HG03342 (cell line): ENCODE measurements at regions not wholly inside any gene's neighbourhood (a gene's known extent, or its start where the extent isn't known, plus 50 kb on each side); places are given as distances from the start of the nearest gene placed in this dataset.
"Not testable (repeated sequence)": the region's sequence is repeated elsewhere in the genome, so short reads cannot be mapped to it uniquely, and the experiment has no call there.

Source experiments
- ATAC-seq: cut with Tn5 transposase; IDR thresholded peaks from one replicate; pipeline ENCODE4 v1.9.1; 2021; ENCODE audit warnings: mild to moderate bottlenecking, moderate library complexity; ENCODE audit not compliant: unreplicated experiment

- no peak for ATAC-seq
Measured at GRCh38 chr2:219724628-219725027, 97.2 kb downstream of the SLC4A3 start.

DNA sequence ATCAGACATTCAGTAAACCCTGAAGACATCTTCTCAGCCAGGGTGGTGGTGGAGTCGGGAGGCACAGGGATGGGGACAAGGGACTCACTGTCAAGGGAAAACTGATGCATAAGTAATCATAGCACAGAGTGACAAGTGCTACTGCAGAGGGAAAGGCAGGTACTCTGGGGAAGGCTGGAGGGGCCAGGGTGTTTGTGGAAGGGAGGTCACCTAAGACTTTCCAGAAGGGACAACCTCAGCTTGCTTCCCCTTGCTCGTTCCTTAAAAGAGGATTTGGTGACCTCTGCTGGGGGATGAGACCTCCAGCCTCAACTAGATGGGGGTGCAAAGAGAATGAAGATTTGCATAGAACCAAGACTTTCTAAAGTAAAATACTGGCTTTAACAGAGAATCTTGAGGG lies 99.5 kb downstream of the SLC4A3 start:
- no peak for ATAC-seq

- no peak for ATAC-seq
Measured at GRCh38 chr2:219727771-219728429, 100.5 kb downstream of the SLC4A3 start.

- no peak for ATAC-seq
Measured at GRCh38 chr2:219728991-219729487, 101.6 kb downstream of the SLC4A3 start.

GRCh38 chr2:219731173-219731572 lies 103.7 kb downstream of the SLC4A3 start:
- ATAC-seq = no peak

GRCh38 chr2:219733106-219733505 lies 105.7 kb downstream of the SLC4A3 start:
- no peak for ATAC-seq

DNA sequence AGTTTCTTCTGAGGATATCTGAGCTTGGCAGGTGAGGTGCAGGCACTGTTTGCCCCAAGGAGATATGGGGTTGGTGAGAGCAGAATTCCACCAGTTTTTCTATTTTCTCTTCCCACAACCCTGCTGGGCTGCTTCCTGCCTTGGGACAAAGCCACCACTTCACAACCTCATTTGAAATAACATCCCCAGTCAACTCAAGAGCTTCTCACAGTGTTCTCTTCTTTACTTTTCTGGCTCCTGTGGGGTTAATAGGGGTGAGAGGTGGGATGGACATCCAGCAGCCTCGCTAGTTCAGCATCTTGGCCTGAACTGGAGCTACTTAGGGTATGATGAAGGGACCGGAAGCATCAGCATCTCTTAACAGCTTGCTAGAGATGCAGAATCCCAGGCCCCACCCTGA lies 106.3 kb downstream of the SLC4A3 start:
- ATAC-seq = no peak

- no peak for ATAC-seq
Measured at GRCh38 chr2:219736209-219736608, 108.8 kb downstream of the SLC4A3 start.

DNA sequence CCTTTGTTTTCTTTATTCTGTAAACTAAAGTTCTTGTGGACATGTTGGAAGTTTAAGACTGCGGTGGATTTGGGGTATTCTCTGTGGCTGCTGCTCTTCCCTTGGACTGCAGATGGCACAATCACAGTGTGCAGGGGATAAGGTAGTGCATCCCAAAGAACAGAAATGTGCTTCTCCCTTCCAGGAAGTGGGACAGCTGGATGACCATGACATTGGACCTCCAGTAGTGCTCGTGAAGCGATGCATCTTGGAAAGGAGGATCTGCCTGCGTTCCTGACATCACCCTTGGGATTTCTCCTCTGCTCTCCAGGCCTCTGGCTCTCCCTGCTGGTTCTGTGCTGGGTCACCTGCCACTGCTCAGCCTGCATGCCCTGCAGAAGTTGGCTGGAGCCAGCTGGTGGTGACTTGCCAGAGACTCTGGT lies 109.9 kb downstream of the SLC4A3 start:
- ATAC-seq = no peak

DNA sequence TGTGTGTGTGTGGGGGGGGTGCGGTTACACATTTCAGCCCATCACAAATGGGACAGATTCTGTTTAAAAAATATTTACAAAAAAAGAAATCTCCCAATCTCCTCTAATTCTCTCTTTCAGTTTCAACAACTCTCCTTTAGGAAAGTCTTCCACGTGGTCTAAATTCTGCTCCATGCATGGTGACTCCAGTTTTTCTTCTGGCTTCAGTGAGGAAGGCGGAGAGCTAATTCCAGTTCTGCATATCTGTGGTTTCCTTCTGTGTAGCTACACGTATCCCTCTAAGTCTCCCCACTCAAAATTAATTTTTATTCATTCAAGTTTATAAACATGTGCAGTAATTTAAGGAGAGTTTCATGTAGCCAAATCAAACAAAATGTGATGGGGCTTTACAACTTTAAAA lies 111.6 kb downstream of the SLC4A3 start:
- no peak for ATAC-seq

- no peak for ATAC-seq
Measured at GRCh38 chr2:219739866-219740440, 112.5 kb downstream of the SLC4A3 start.

DNA sequence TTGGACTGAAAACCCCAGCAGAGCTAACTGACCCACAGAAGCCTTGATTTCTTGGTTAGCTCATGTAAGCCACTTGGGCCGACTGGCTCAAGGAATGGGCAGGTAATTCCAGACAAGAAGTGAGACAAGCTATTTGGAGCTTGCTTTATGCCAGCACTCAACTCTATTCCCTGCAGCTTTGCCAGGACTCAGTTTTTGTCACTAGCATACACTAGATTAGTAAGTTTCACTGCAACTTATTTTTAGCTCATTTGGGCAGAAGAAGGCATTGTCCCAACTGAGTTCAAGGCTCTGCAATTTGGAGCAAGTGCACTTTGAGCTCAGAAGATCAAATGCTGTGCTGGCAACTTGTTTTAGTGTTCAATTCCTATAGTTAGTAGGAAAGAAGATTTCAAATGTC lies 116.1 kb downstream of the SLC4A3 start:
- no peak for ATAC-seq

- no peak for ATAC-seq
Measured at GRCh38 chr2:219744066-219744465, 116.6 kb downstream of the SLC4A3 start.

DNA sequence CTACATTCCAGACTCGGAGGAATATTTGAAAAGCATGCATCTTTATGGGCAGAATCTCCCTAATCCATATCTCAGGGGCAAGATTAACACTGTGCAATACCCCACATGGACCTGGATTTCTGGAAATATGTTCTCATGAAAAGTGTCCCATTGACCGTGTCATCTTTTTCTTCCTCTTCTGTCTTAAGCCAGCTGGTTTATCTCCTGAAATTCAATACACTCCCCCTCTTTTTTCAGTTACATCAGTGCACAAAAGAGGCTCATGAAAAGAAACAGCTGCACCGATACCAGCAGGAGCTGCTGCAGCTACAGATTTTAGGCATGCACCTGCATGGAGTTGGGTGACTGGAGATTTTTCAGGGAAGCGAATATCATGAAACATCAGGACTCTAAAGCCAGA lies 117.2 kb downstream of the SLC4A3 start:
- no peak for ATAC-seq

DNA sequence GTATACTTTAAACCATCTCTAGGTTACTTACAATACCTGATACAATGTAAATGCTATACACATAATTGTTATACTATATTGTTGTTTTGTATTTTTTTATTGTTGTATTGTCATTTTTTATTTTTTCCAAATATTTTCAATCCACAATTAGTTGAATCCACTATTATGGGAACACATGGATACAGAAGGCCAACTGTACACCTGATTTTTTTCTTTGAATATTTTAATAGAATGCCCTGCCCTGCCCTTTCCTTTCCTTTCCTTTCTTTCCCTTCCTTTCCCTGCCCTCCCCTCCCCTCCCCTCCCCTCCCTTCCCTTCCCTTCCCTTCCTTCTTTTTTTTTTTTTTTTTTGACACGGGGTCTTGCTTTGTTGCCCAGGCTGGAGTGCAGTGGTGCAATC lies 120.2 kb downstream of the SLC4A3 start:
- ATAC-seq = no peak

DNA sequence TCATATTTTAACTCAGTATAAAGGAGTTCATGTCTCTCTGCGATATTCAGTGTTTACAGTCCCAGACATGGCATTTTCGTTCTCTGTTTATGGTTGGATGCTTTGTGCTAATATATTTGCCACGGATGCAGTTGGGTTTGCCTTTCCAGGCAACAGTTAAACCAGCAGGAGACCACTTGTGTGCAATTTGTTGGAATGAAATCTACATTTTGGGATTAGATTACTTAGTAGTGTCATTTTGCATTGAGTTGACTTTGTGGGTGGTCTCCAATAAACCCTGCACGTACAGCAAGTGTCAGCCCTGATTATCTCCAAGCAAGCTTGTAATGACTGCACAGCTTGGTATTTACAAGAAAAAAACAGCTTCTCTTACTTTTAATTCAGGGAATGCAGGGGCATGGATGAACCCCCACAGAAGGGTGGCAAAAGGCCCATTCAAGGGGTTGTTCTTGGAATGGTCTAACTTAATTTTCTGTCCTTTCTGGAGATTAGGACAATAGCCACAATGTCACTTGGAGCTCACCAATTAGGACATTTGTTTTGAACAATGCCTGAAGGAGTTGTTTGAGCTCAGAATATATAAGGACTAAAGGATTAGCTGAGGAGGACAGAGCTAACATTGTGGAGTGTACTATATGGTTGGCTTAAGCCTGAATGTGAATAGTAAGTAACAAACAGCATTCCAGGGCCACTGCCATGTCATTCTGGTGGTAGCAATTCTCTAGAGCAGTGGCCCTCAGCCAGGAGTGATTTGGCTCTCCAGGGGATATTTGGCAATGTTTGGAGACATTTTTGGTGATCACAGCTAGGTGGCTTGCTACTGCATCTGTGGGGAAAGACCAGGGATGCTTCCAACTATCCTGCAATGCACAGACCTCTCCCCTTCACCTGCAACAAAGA lies 121.5 kb downstream of the SLC4A3 start:
- ATAC-seq = no peak

GRCh38 chr2:219751121-219751520 lies 123.7 kb downstream of the SLC4A3 start:
- ATAC-seq = not testable (repeated sequence)

- ATAC-seq = no peak
Measured at GRCh38 chr2:219752726-219753125, 125.3 kb downstream of the SLC4A3 start.

DNA sequence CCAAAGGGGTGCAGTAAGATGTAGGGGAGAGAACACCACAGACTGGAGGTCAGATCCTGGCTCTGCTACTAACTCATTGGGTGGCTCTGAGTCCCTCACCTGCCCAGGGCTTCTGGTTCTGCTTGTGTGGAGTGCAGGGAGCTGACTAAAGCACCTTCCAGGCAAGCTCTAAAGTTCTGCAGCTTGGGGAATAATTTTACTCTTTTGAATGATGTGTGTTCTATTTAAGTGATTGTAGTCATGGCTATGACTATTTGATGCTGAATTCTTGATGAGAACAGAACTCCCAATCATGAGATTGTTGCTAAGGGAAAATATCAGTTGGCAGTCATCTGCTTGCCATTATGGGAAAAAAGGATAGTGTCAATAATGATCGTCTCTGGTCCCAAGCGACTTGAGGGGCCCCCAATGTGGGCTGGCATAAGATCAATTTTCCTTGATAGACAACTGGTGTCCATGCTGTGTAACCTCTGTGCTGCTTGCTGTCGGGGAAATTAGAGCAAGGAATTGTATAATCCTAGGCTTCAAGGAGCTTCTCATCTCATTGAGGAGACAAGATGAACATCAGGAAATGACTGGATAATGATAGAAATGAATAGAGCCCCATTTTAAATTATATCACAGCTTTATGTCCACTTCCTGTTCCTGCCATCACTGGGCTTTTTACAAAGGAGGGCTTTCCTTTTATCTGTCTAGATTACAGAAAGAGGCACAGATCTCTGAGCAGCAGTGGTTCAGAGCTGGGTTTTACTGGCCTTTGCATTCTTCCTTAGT lies 131.7 kb downstream of the SLC4A3 start:
- no peak for ATAC-seq

GRCh38 chr2:219759801-219760200 lies 132.4 kb downstream of the SLC4A3 start:
- ATAC-seq = no peak
